NCI-H128 (cell line): ENCODE measurements at regions not wholly inside any gene's neighbourhood (a gene's known extent, or its start where the extent isn't known, plus 50 kb on each side); places are given as distances from the start of the nearest gene placed in this dataset.
"Not testable (repeated sequence)": the region's sequence is repeated elsewhere in the genome, so short reads cannot be mapped to it uniquely, and the experiment has no call there.

ENCODE experiments used
- DNase-seq: peaks from one replicate; lab custom pipeline; 2025; ENCODE audit not compliant: unreplicated experiment; lab: John Stamatoyannopoulos, UW

GRCh38 chr9:85108746-85109145 is 439.2 kb downstream of the NTRK2 start:
- no peak for DNase-seq

- DNase-seq: no peak
These were observed 438.7 kb downstream of the NTRK2 start for GRCh38 chr9:85108229-85108628.

- DNase-seq: no peak
These were observed 419.9 kb downstream of the NTRK2 start for GRCh38 chr9:85089188-85089969.

GRCh38 chr9:85081963-85082362 is 412.4 kb downstream of the NTRK2 start:
- no peak for DNase-seq

GRCh38 chr9:85079349-85079748 is 409.8 kb downstream of the NTRK2 start:
- DNase-seq: no peak

- DNase-seq: no peak
These were observed 408.4 kb downstream of the NTRK2 start for GRCh38 chr9:85077944-85078343.

- not testable (repeated sequence) for DNase-seq
These were observed 407.6 kb downstream of the NTRK2 start for GRCh38 chr9:85077146-85077545.
